ENCODE measurements at regions not wholly inside any gene's neighbourhood (a gene's known extent, or its start where the extent isn't known, plus 50 kb on each side); places are given as distances from the start of the nearest gene placed in this dataset.
A peak's percentile ranks its signal among the peaks of the same experiment; 100 is the strongest.

DNA sequence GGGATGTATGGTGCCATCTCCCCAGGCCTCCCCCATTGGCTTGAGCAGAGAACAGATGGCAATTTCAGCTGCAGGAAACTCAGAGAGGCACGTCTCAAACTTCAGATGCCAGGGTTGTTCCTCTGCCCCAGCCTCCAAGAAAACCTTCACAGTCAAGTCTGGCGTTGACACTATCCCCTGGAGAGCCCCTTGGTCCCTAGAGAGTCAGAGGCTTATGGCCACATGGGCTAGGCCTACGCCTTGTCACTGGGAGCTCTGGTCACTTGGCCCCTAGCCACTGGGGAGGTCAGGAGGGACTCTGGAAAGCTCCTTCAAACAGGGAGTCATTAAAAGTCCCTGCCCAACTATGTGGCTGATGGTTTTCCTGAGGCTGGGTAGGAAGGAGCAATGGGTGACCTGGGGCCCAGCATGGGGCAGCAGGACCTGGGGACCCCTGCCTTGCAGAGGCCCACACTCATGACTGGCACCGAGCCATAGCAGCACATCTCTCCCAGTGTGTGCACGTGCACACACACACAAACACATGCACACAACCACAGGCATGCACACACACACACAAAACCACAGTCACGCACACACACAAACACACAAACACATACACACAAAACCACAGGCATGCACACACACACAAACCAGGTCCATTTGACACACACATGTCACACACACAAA, 144.2 kb downstream of the GADD45G start:
- no peak for DNase-seq

DNA sequence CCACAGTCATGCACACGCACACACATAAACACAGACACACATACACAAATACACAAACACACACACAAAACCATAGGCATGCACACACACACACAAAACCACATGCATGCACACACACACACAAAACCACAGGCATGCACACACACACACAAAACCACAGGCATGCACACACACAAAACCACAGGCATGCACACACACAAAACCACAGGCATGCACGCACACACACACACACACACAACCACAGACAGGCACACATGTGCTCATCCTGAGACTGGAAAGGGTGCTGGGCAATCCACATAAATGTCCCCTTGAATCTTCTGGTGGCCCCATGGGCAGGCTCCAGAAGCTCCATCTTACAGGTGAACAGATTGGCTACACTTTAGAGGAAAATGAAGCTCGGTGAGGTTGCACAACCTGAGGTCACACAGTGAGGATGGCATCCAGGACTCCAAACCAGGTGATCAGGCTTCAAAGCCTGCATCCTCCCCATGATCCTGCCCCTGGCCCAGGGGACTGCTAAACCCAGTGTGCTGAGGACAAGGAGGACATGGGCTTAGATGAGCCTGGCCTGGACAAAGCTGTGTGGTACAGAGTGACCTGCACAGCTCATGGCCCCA, 144.8 kb downstream of the GADD45G start:
- no peak for DNase-seq

DNA sequence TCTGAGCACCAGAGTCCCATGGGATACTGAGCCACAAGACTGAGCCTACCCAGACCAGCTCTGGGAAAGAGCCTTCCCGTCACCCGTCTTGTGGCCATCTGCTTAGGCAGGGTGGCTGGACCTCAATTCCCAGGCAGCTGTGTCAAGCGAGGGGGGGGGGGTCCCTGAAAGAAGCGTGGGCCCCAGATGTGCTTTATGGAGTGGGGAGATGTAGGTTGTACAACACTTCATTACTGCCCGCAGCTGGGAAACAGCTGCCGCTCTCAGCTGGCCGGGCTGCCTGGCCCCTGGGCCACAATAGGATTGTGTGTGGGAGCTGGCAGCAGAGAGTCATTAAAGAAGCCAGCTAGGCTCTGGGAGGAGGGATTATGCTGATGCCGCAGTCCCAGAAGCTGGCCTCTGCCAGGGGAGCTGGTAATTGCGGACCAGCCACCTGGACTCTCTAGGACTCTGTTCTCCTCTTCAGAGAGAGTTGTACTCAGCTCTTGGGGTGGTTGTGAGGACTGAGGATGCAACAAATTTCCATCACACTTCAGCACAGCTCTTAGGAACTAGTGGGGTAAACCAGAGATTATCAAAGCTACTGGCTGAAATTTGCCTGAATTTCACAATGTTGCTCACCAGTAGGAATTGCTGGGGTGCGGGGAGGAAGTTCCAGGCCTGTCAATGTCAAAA, 145.4 kb downstream of the GADD45G start:
- DNase-seq: peak in 1 of 2 experiments; percentile 47

DNA sequence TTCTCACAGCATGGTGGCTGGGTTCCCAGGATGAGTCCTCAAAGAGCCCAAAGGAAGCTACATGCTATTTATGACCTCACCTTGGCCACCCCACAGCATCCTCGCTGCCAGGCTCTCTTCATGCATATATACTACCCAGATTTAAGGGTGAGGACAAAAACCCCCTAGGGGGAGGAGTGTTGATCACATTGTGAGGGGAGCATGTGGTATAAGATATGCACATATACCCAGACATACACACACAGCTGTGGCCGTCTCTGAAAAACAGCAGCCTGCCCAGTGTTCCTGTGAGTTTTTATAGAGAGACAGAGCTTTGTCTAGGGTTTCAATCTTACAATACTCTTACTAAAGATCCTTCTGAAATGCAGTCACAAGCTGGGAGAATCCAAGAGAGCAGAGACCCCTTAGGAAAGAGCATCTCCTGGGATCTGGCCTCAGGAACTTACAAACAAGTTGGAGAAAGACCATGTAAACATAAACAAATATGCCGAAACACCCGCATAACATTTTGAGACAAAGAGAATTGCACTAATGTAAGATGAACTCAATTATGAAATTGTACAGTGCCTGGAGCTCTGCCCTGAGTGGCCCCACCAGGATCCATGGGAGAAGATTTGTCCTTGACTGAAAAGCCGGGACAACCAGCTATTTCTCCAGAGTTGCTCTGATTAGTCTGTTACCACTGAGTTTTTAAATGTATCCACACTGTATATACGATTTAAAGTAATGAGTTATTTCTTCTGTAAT, 146.4 kb downstream of the GADD45G start:
- no peak for DNase-seq

DNA sequence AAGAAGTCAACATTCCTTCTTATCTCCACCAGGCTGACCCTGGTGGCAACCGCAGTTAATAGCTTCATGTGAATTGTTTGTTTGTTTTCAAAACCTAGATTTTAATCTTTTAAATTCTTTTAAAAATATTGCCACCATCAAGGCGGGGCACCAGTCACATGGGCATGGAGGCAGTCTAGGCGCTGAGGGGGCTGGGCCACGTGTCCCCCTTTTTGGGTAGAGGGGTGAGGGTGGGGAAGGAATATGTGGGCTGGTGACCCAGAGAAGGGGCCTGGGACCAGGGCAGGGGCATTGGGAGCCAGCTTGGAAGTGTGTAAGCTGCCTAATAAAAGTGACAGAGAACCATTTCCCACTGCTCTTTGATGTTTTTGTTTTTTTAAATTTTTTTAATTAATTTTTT, 147.3 kb downstream of the GADD45G start:
- no peak for DNase-seq

DNA sequence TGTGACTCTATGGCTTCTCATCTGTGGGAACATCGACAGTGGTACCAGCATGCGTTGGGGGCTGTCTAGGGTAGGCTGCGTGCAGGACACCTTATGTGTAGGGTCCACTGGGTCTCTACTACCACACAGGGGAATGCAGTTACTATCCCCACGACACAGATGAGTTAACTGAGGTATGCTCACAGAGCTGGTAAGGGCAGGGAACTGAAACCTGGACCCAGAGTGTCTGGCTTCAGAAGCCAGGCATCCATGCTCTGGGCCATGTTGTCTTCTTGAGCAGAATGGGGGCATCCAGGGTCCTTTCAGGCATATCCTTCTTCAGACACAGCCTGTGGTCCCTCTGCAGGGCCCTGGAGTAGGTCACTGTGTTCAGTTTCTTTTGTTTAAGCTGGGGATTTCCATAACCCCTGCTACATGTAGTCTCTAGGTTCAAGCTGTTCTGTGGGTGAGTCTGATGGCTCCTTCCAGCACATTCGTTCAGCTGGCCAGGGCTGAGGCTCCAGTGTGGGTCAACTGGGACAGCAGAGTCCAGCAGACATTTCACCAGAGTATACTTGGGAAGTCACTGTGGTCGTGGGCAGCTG, 148.8 kb downstream of the GADD45G start:
- no peak for DNase-seq

DNA sequence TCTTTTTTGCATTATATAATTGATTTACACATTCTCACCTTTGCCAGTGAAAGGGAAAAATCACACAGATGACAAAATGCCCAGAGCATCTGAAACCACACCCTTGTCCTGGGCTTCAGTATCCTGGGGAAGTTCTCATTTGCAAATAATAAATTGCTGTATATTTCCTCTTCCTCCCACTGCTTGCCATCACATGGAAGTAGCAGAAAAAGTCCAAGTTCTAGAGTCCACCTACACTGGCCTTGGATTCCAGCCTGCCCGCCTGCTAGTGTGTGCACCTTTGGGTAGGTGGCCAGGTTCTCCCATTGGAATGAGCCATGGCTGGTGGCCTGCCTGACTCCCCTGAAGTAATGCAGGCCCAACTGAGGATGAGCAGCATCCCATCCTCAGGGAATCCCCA, 149.4 kb downstream of the GADD45G start:
- no peak for DNase-seq

DNA sequence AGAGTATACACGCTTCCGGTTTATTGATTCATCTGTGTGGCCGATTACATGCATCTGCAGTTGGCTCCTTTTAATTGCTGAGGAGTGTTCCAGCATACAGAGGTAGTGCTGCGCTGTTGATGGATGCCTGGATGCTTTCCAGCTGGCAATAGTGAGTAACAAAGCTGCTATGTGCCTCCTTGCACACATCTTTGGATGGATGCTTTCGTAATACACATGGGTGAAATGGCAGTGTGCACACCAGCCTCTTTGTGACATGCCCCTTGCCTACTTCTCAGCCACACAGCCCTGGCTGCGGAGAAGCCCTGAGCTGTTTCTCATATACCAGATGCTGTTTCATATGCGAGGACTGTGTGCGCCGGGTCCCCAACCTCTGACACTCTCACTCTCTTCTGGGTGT, 151.0 kb downstream of the GADD45G start:
- no peak for DNase-seq

DNA sequence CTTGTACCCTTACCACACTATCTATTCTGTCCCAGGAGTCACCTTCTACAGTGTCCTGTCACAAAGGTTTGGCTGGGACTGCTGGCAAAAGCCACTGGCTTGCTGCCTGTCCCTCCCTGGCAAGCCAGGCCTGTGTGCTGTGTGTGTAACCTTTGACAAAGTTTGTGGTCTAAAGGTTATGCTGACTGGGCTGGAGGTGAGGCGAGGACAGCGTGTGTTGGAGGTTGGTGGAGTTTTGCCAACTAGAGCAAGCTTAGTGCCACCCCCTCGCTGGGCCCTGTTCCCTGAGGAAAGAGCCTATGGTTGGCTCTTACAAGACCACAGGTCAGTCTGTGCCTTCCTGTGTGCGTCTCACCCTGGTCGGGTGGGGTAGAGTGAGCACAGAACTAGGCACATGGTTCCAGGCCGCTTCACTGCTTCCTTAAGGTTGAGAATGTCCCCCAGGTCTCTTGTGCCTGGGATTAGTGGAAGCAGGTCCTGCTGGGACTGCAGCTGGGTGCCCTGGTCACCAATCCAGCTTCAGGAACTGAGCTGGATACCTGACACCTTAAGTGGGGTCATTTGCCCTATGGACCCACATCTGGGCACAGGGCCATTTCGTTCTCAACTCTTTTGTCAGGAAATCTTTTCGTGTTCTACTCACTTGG, 152.2 kb downstream of the GADD45G start:
- DNase-seq: no peak

DNA sequence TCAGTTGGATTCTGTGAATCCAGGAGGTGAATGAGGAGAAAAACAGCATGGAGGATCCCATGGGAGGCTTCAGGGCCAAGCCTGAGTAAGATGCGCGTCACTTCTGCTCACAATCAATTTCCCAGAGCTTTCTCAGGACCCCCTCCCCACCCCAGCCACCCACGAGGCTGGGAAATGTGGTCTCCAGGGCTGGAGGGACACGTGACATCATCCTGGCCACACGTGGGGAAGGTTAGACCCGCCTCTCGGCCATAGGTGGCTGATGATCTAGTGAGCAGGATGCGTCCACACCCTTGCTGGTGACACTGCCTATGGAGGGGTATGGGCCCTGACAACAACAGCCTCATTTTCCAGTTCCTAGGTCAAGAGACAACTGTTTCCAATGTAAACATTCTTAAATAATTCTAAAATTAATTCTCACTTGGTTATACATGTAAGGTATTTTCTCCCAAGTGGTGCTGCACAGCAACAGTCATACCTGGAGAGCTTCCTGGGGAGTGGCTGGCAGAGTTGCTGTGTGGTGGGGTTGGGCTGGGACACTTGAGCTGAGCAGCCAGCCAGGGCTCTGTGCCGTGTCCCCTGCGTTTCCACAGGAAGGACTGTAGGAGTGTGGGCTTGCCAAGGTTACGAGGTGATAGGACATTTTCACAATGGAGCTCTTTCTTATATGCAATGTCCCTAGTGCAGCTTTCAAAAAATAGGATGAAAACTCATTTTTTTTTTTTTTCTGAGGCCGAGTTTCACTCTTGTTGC, 153.1 kb downstream of the GADD45G start:
- DNase-seq: no peak

DNA sequence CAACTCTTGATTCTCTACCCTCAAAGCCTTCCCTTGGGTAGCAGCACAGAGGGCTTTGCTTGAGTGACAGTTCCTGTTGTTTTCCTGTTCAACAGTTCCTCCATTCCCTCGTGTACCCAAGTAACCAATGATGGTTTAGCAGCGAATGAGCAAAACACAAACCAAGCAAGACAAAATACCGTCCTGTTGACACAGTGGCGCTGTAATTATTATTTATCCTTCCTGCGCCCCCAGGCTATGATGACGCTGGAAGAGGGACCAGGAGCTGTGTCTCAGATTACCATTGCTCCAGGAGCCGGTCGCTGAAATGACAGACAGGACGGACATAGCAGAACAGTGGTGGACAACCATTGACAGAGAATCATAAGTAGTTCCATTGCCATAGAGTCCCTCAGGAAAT, 154.8 kb downstream of the GADD45G start:
- DNase-seq: peak; percentile 19 to 46

DNA sequence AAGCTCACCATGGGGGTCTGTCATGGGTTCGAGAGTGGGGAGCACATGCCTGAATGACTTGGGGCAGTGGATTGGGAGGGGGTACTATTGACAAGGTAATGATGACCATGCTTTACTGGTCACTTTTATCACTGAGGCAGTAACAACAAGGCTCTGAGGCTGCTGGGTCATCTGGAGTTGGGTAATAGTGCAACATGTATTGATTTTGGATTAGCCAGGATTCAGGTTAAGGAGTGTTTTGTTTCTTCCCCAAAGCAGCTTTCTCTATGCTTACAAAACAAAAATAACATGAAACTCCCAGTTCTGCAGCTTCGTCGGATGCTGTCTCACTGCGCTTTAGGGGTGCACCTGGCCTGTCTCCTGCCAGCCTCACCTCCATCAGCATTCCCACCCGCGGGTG, 155.3 kb downstream of the GADD45G start:
- DNase-seq: no peak

DNA sequence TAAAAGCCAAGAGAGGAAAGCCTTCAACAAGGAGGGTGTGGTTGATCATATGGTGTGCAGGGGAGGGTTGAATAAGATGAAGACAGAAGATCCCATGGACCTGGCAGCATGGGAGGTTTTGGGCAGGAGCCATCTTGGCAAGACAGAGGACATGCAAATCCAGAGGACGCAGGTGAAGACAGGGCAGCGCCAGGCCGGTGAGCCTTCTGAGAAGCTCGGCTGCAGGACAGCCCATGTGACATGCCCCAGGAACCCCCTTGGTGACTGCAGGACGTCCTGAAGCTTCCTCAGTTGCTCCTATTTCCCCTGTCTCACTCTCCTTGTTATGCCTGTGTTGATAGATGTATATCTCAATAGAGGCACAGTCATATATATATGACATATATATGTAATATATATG, 159.4 kb downstream of the GADD45G start:
- DNase-seq: no peak

DNA sequence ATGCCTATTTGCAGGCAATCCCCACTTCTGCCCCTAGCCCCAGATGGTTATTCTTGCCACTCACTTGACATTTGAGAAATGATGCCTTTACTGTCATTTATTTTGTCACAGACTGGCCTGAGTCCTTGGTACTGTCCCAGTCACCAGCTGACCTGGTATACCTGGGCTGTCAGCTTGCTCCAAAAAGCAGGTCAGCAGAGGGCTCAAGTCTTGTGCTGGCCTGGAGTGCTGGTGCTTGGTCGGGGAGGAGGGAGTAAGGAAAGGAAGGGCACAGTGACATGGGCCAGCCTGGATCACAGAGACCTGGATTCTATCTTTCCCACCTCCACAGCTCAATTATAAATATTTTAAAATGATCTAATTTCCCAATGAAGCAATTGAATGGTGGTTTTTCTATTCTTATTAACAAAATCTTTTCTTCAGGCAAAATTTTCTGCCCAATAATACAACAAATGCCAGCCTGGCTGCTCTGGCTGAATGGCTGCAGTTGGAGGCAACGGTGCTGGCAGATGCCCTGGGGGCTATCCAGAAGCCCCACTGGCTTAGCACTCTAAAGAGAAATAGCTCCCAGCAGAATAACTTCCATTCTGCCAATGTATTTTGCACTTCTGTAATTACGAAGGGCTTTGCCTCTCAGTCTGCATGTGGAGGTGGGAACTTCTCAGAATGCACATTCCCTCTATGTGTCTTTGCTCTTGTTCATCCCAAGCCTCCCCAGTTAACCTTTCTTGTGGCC, 160.6 kb downstream of the GADD45G start:
- no peak for DNase-seq

DNA sequence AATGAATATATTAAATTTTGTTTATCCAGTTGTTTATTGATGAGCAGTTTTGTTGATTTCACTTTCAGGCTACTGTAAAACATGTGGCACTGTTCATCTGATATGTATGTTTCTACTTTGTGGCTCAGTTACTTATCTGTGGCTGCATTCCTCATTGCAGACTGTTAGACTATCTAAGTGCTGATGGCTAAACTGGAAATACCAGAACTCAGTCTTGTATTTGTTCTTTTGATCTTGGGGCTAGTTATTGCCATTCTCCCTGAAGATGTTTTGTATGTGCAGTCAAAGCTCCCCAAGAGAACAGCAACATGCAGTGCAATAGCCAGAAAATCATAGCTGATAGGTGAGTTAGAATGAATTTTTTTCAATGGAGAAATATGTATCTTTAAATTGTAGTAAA, 162.2 kb downstream of the GADD45G start:
- DNase-seq: no peak

DNA sequence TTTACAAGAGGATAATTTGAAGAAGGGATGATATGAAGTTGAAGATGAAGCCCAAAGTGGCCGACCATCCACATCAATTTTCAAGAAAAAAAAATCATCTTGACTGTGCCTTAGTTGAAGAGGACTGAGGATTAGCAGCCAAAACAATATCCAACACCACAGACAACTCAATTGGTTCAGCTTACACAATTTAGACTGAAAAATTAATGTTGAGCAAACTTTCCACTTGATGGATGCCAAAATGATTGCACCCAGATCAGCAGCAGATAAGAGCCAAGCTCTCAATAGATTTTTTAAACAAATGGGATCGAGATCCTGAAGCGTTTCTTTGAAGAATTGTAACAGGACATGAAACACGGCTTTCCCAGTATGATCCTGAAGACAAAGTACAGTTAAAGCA, 163.2 kb downstream of the GADD45G start:
- DNase-seq: no peak

DNA sequence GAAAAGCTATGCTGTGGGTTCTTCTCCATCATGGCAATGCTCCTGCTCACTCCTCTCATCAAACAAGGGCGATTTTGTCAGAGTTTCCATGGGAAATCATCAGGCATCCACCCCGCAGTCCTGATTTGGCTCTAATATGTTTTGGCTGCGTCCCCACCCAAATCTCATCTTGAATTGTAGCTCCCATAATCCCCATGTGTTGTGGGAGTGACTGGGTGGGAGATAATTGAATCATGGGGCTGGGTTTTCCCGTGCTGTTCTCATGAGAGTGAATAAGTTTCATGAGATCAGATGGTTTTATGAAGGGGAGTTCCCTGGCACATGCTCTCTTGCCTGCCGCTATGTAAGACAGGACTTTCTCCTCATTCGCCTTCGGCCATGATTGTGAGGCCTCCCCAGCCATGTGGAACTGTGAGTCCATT, 163.8 kb downstream of the GADD45G start:
- no peak for DNase-seq

DNA sequence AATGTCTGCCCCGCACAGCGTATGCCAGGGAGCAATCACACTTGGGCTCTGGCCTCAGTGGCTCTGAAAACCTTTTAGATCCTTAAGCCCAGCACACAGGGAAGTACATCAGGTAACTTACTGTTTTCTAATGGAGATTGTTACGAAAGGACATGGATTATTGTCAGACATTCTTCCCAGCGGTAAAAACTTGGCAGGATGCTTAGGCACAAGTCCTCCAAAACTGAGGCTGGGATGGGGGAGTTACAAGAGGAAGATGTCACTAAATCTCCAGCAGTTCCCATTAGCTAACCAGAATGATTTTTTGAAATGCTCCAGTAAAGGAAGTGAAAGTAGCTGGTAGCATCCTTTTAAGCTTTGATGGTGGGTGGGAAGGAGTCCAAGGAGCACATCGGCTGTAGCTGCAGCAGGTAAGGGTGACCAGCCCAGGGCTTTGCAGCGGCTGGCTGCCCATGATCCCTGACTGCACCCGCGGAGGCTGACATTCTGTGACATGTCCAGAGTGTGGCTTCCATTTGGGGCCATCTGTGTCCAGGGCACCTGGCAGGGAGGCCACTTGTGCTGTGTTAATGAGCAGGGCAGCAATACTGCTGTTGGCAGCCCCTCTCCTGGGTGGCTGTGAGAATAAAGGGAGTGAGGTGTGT, 165.8 kb downstream of the GADD45G start:
- DNase-seq: no peak

DNA sequence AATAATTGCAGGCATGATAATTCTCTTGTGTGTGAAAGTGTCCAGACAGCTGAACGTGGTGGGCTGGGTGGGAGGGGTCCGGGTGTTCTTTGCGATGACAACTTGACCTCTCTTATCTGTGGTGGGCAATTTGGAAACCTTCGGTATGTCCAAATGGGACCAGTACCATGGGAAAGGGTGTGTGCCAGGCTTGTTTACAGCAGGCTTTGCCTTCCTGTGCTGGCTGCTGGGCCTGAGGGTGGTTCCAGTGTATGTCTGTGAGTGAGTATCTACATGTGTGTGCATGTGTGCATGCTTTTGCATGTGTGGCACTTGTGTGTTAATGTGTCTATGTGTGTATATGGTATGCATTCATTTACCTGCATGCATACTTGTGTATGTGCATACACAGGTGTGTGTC, 166.4 kb downstream of the GADD45G start:
- no peak for DNase-seq

DNA sequence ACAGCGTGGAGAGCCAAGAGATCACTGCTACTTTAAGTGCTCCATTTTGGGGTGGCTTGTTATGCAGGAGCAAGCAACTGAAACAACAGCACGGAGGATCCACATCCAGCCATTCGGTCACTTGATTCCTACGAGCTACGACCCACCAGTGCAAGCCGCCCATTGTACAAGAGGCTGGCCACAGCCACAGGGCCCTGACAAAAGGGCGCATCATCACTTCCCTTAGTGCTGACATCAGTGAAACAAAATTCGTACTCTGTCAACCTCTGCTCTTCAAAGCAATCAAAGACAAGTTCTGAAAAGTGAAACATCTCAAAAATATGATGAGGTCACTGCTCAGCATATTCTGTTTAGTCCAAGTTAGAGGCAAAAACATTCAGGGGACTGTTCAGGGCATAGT, 168.4 kb downstream of the GADD45G start:
- no peak for DNase-seq

DNA sequence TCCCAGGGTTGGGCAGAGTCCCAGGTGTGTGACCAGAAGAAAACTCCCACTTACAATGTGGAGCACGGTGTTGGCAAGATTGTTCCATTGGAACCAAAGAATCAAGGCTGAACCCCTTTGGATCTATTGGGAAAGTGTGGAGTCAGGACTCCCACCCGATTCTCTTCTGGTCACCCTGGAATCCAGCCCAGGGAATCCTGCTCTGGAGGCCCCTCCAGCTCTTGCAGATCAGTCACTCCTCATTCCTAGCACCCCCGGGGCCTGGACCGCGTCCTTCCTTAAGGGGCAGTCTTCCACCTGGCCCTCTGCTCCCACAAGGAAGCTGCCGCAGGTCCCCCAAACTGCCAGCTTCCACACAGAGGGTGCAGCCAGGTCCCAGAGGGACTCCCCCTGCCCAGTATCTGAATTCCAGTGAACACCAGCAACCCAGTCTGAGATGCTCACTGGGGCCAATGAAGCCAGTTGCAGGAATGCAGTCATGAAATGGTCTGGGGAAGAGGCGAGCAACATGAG, 170.1 kb downstream of the GADD45G start:
- no peak for DNase-seq
